BJ (cell line): ENCODE measurements at regions not wholly inside any gene's neighbourhood (a gene's known extent, or its start where the extent isn't known, plus 50 kb on each side); places are given as distances from the start of the nearest gene placed in this dataset.
"Not testable (repeated sequence)": the region's sequence is repeated elsewhere in the genome, so short reads cannot be mapped to it uniquely, and the experiment has no call there.

Experiments
- CTCF ChIA-PET: fragments of 350-600 bp; formaldehyde crosslinking; extraction: SDS; loops from one replicate; lab custom pipeline; 2021; ENCODE audit warnings: antibody characterized with exemption, inconsistent platforms; lab: Yijun Ruan, JAX
- POLR2A ChIA-PET: fragments of 300-600 bp; sonication (Branson Sonifier 250); formaldehyde crosslinking; extraction: SDS; loops from one replicate; lab custom pipeline; 2021; ENCODE audit warnings: antibody characterized with exemption; lab: Charles Lee
- DNase-seq: peaks from one replicate; pipeline ENCODE4 v3.0.0-alpha.2; 2011; ENCODE audit warnings: low read depth
- H3K27me3 ChIP-seq: 2 replicates; pipeline ENCODE4 v1.6.0; 2011; ENCODE audit warnings: low read length; ENCODE audit not compliant: control insufficient read depth, insufficient read depth
- H3K36me3 ChIP-seq: 2 replicates; pipeline ENCODE4 v1.5.1; 2011; ENCODE audit warnings: low read length; ENCODE audit not compliant: control insufficient read depth, insufficient read depth
- H3K4me3 ChIP-seq: 2 replicates; pipeline ENCODE4 v1.5.1; 2011; ENCODE audit warnings: low read depth, mild to moderate bottlenecking, control low read depth, low read length
- CTCF ChIP-seq: IDR thresholded peaks from 2 replicates; pipeline ENCODE4 v1.5.1; 2011; ENCODE audit warnings: low read depth, mild to moderate bottlenecking, control low read depth, inconsistent platforms, low read length, moderate library complexity; ENCODE audit not compliant: insufficient read depth

DNA sequence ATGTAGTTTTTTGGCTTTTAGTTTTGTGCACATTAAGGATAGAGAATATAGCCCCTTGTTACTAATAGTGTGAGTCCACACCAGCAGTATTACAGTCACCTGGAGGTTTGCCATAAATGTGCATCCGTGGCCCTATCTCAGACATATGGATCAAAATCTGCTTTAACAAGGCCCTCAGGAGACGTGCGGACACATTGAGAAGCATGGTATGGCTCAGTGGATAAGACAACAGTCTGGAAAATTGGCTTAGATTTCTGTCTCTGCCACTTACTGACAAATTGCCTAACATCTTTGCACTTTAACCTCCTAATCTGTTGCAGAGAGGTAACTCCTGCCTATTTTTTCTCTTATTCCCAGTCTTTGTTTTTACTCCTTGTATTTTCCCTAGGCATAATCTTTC, 307.2 kb upstream of the DLGAP1 start:
- no peak for TF ChIP-seq CTCF
- POLR2A ChIA-PET = no interaction called here
- no peaks in the 10 kb centered on the region for H3K27me3 ChIP-seq
- DNase-seq = no peak
- CTCF ChIA-PET = no interaction called here
- H3K4me3 ChIP-seq = no peak overlapping the region
- no peaks in the 10 kb centered on the region for H3K36me3 ChIP-seq

GRCh38 chr18:4758980-4759379, 303.9 kb upstream of the DLGAP1 start:
- no peak for TF ChIP-seq CTCF
- ChIA-PET POLR2A (no interaction called here), CTCF (no interaction called here)
- Histone ChIP-seq H3K4me3 (no peak overlapping the region), H3K36me3 (no peaks in the 10 kb centered on the region), H3K27me3 (no peaks in the 10 kb centered on the region)
- DNase-seq = no peak

DNA sequence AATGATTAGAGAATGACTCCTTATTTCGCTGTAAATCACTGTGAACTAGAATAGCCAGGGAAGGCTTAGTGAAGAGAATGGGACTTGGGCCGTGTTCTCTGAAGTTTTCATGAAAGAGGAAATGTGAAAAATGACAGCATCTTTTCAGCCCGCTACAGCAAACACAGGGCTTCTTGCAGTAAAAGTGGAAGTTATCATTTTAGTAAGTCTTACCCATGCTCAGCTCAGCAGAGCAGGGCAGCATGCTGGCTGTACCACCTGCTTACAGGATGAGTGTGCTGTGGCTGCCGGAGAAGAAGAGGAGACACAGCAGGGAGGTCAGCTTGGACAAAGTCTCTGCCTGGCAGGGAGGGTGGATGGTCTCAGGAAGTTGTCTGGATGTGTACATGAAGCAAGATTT, 300.7 kb upstream of the DLGAP1 start:
- CTCF ChIA-PET = no interaction called here
- Histone ChIP-seq H3K4me3 (no peak overlapping the region), H3K36me3 (no peaks in the 10 kb centered on the region), H3K27me3 (no peaks in the 10 kb centered on the region)
- POLR2A ChIA-PET = no interaction called here
- no peak for TF ChIP-seq CTCF
- no peak for DNase-seq

- H3K36me3 ChIP-seq, H3K4me3 ChIP-seq, H3K27me3 ChIP-seq, DNase-seq, POLR2A ChIA-PET: not testable (repeated sequence)
- CTCF ChIA-PET = interaction anchor here (0.6 kb wide), 1 partner anchor 362 kb away, joined by 5 read pairs; no protein-coding TSS in a partner anchor
Observed at GRCh38 chr18:4753151-4753550, 298.0 kb upstream of the DLGAP1 start.

- Histone ChIP-seq H3K36me3 (no peaks in the 10 kb centered on the region), H3K4me3 (no peak overlapping the region), H3K27me3 (no peaks in the 10 kb centered on the region)
- ChIA-PET CTCF (no interaction called here), POLR2A (no interaction called here)
- no peak for TF ChIP-seq CTCF
- DNase-seq = no peak
Observed at GRCh38 chr18:4751523-4751922, 296.4 kb upstream of the DLGAP1 start.
